AG04450 (cell line): ENCODE measurements at regions not wholly inside any gene's neighbourhood (a gene's known extent, or its start where the extent isn't known, plus 50 kb on each side); places are given as distances from the start of the nearest gene placed in this dataset.

Experiments
- CTCF ChIA-PET: fragments of 300-600, 350-600 bp; formaldehyde crosslinking; extraction: SDS; loops from one replicate; lab custom pipeline; 2022; ENCODE audit warnings: antibody characterized with exemption, inconsistent platforms; lab: Charles Lee
- POLR2A ChIA-PET: fragments of 350-600 bp; formaldehyde crosslinking; extraction: SDS; loops from one replicate; lab custom pipeline; 2021; ENCODE audit warnings: antibody characterized with exemption, inconsistent platforms; lab: Yijun Ruan, JAX
- DNase-seq: peaks from one replicate; pipeline ENCODE4 v3.0.0-alpha.2; 2011; ENCODE audit warnings: low read depth, low spot score
- H3K27ac ChIP-seq: one replicate; pipeline ENCODE4 v1.5.1; 2012; ENCODE audit warnings: low read depth, low read length, control low read depth
- H3K27me3 ChIP-seq: one replicate; pipeline ENCODE4 v1.6.0; 2012; ENCODE audit warnings: low read length; ENCODE audit not compliant: control insufficient read depth, insufficient read depth
- H3K4me3 ChIP-seq: 2 replicates; pipeline ENCODE4 v1.5.1; 2011; ENCODE audit warnings: mild to moderate bottlenecking, low read depth, low read length, control low read depth
- H3K9me3 ChIP-seq: 2 replicates; pipeline ENCODE4 v1.5.1; 2012; ENCODE audit warnings: low read length; ENCODE audit not compliant: control insufficient read depth, insufficient read depth
- CTCF ChIP-seq: IDR thresholded peaks from 2 replicates; pipeline ENCODE4 v1.5.1; 2011; ENCODE audit warnings: low read depth, low read length, control low read depth, inconsistent platforms

- CTCF ChIA-PET: no interaction called here
- DNase-seq: no peak
- Histone ChIP-seq H3K4me3 (no peak overlapping the region), H3K27me3 (no peaks in the 10 kb centered on the region), H3K9me3 (no peaks in the 10 kb centered on the region), H3K27ac (no peak overlapping the region)
- POLR2A ChIA-PET: no interaction called here
- no peak for TF ChIP-seq CTCF
Observed at GRCh38 chr13:105816994-105817393, 718.5 kb downstream of the EFNB2 start.

GRCh38 chr13:105814902-105815250, 720.6 kb downstream of the EFNB2 start:
- CTCF ChIA-PET: no interaction called here
- Histone ChIP-seq H3K9me3 (no peaks in the 10 kb centered on the region), H3K27me3 (no peaks in the 10 kb centered on the region), H3K27ac (no peak overlapping the region), H3K4me3 (no peak overlapping the region)
- POLR2A ChIA-PET: no interaction called here
- no peak for TF ChIP-seq CTCF
- no peak for DNase-seq

GRCh38 chr13:105814219-105814901, 721.1 kb downstream of the EFNB2 start:
- H3K27ac ChIP-seq: no peak overlapping the region
- no peaks in the 10 kb centered on the region for H3K9me3 ChIP-seq
- TF ChIP-seq CTCF: no peak
- H3K27me3 ChIP-seq: no peaks in the 10 kb centered on the region
- POLR2A ChIA-PET: no interaction called here
- CTCF ChIA-PET: no interaction called here
- no peak overlapping the region for H3K4me3 ChIP-seq
- no peak for DNase-seq

GRCh38 chr13:105806628-105806920, 728.9 kb downstream of the EFNB2 start:
- POLR2A ChIA-PET: no interaction called here
- Histone ChIP-seq H3K27me3 (no peaks in the 10 kb centered on the region), H3K9me3 (no peaks in the 10 kb centered on the region), H3K4me3 (no peak overlapping the region), H3K27ac (no peak overlapping the region)
- TF ChIP-seq CTCF: no peak
- CTCF ChIA-PET: no interaction called here
- DNase-seq: no peak

GRCh38 chr13:105805892-105806627, 729.4 kb downstream of the EFNB2 start:
- no peak for DNase-seq
- ChIA-PET CTCF (no interaction called here), POLR2A (no interaction called here)
- Histone ChIP-seq H3K27ac (no peak overlapping the region), H3K9me3 (no peaks in the 10 kb centered on the region), H3K27me3 (no peaks in the 10 kb centered on the region), H3K4me3 (no peak overlapping the region)
- TF ChIP-seq CTCF: no peak
